Immature natural killer cell (primary cell): ENCODE measurements at regions not wholly inside any gene's neighbourhood (a gene's known extent, or its start where the extent isn't known, plus 50 kb on each side); places are given as distances from the start of the nearest gene placed in this dataset.

Experiments
- DNase-seq, 3 donors: peaks; one replicate each; pipeline ENCODE4 v3.0.0; 2022; ENCODE audit warnings: mixed read lengths in 1 of 3
- H3K27ac Mint-ChIP-seq, 6 donors: one replicate each; pipeline ENCODE4 v1.8.0; 2020; ENCODE audit warnings: mixed read lengths in 6 of 6, mild to moderate bottlenecking in 5 of 6, inconsistent platforms in 4 of 6, moderate library complexity in 3 of 6
- H3K27me3 Mint-ChIP-seq, 3 donors: one replicate each; pipeline ENCODE4 v1.8.0; 2020 to 2021; ENCODE audit warnings: low read depth in 3 of 3, mild to moderate bottlenecking in 3 of 3, mixed read lengths in 3 of 3, moderate library complexity in 3 of 3, inconsistent platforms in 1 of 3
- H3K36me3 Mint-ChIP-seq, 3 donors: one replicate each; pipeline ENCODE4 v1.8.0; 2020; ENCODE audit warnings: mixed read lengths in 3 of 3, inconsistent platforms in 2 of 3, mild to moderate bottlenecking in 2 of 3
- H3K4me1 Mint-ChIP-seq, 2 donors: one replicate each; pipeline ENCODE4 v1.8.0; 2020; ENCODE audit warnings: inconsistent platforms in 2 of 2, mild to moderate bottlenecking in 2 of 2, mixed read lengths in 2 of 2, moderate library complexity in 1 of 2
- H3K4me3 Mint-ChIP-seq, 5 donors: one replicate each; pipeline ENCODE4 v1.8.0; 2020; ENCODE audit warnings: mild to moderate bottlenecking in 5 of 5, mixed read lengths in 5 of 5, inconsistent platforms in 3 of 5, moderate library complexity in 3 of 5
- H3K9me3 Mint-ChIP-seq, 6 donors: one replicate each; pipeline ENCODE4 v1.8.0; 2020; ENCODE audit warnings: mild to moderate bottlenecking in 6 of 6, mixed read lengths in 6 of 6, inconsistent platforms in 4 of 6, moderate library complexity in 3 of 6

DNA sequence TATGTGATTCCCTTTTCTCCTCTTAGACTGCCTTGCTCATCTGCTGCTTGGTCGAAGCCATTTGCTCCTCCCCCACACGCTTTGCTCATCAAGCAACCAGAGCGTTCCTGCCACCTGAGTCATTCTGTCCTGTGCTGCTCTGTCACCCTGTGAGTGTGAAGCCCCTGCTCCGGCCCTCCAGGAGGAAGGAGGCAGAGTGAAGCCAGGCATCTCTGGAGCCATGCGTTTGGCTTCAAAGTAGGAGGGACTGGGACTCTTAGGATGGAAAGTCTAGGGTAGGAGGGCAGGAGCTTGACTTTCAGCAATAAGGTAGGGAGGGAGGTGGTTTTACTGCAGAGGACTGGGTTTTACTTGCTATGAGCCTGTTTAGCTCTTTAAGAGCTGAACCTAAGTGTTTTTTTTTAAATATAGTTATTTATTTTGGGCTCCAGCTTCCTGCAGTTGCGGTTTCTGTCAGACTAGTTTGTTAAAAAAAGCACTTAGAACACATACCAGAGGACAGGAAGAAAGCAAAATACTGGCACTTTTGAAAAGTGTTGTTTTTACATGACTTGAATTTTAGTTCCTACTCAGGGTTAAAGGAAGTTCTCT, 63.6 kb downstream of the SPINK2 start:
- DNase-seq: peak; percentile 53 to 64 (median 54)
- H3K36me3 Mint-ChIP-seq: no peaks in the 10 kb centered on the region
- peak overlapping the region; percentile 88 to 97 (median 94) for H3K27ac Mint-ChIP-seq
- H3K4me3 Mint-ChIP-seq: peak overlapping the region; percentile 78 to 92 (median 86)
- H3K4me1 Mint-ChIP-seq: peaks cover 45 to 48% of the 10 kb centered on the region in 2 donors
- no peaks in the 10 kb centered on the region for H3K9me3 Mint-ChIP-seq
- peaks cover 0 to 4% (median 1%) of the 10 kb centered on the region in 3 donors for H3K27me3 Mint-ChIP-seq

- Mint-ChIP-seq H3K9me3 (no peaks in the 10 kb centered on the region), H3K4me1 (peaks cover 45 to 48% of the 10 kb centered on the region in 2 donors)
- DNase-seq: peak in 2 of 3 donors; percentile 3 to 6
These were observed 64.2 kb downstream of the SPINK2 start for GRCh38 chr4:56757261-56757746.

DNA sequence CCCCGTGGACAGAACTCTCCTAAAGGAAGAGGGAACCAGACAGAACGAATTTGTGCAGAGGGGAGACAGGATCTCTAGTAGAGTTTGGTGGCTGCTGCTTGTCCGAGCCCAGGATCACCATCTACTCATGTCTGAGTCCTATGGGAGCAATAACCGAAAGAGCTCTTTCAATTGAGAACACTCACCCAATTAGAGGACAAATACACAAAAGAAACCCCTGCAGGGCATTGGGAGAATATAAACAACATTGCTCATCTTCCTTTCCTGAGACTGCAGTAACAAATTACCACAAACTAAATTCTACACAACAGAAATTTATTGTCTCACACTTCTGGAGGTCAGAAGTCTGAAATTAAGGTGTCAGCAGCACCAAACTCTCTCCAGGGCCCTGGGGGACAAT, 65.6 kb downstream of the SPINK2 start:
- Mint-ChIP-seq H3K4me3 (peak overlapping the region in 1 of 5 donors; percentile 14), H3K27ac (peak overlapping the region in 5 of 6 donors; percentile 48 to 94 (median 70)), H3K36me3 (peaks cover 0 to 3% (median 0%) of the 10 kb centered on the region in 3 donors), H3K4me1 (peaks cover 51 to 54% of the 10 kb centered on the region in 2 donors), H3K9me3 (no peaks in the 10 kb centered on the region), H3K27me3 (peaks cover 0 to 1% (median 1%) of the 10 kb centered on the region in 3 donors)
- DNase-seq: no peak

More at GRCh38 chr4:56757261-56757746, 64.2 kb downstream of the SPINK2 start:
- H3K36me3 Mint-ChIP-seq: no peaks in the 10 kb centered on the region
- peak overlapping the region; percentile 88 to 97 (median 94) for H3K27ac Mint-ChIP-seq
- peaks cover 0 to 4% (median 1%) of the 10 kb centered on the region in 3 donors for H3K27me3 Mint-ChIP-seq
- H3K4me3 Mint-ChIP-seq: peak overlapping the region; percentile 78 to 92 (median 86)

DNA sequence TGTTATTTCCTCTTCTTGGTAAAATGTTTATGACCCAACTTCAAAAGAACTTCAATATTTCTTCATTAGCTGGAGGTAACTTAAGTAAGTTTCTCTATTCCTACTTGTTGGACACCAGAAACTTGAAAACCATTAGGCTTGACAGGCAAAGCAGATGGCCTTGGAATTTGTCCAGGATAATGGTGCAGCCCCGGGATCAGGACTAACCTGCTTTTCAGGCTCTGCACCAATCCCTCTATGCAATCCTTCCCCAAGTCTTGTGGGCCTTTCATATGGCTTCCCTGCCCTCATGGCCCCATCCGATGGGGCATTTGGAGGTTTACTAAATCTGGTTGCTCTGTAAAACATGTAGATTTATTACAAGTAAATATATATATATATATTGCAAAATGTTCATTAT, 68.5 kb downstream of the SPINK2 start:
- H3K36me3 Mint-ChIP-seq: peaks cover 3 to 7% (median 3%) of the 10 kb centered on the region in 3 donors
- H3K9me3 Mint-ChIP-seq: peaks cover 0 to 5% (median 2%) of the 10 kb centered on the region in 6 donors
- H3K4me3 Mint-ChIP-seq: no peak overlapping the region
- no peak overlapping the region for H3K27ac Mint-ChIP-seq
- peaks cover 0 to 3% (median 1%) of the 10 kb centered on the region in 3 donors for H3K27me3 Mint-ChIP-seq
- no peak for DNase-seq
- peaks cover 42 to 43% of the 10 kb centered on the region in 2 donors for H3K4me1 Mint-ChIP-seq

DNA sequence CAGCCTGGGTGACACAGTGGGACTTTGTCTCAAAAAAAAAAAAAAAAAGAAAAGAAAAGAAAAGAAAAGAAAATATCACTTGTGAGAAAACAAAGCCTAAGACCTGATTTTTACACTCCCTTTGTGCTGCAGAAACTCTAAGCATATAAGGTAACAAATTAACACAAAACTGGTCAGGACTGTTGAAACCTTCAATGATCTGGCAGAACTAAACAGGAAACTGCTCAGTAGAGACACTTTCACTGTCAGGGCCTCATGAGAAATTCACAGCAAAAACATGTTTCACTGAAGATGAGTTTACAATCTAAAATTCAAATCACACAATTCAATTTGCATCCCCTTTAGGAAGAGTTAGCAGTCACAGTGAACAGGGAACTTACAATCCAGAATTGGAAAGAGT, 69.1 kb upstream of the HOPX start:
- Mint-ChIP-seq H3K4me3 (peak overlapping the region in 3 of 5 donors; percentile 4 to 48 (median 41)), H3K4me1 (peaks cover 17 to 18% of the 10 kb centered on the region in 2 donors), H3K9me3 (peaks cover 0 to 5% (median 2%) of the 10 kb centered on the region in 6 donors), H3K27ac (peak overlapping the region in 5 of 6 donors; percentile 9 to 78 (median 25)), H3K27me3 (peaks cover 0 to 3% (median 0%) of the 10 kb centered on the region in 3 donors), H3K36me3 (peaks cover 3 to 7% (median 3%) of the 10 kb centered on the region in 3 donors)
- no peak for DNase-seq

DNA sequence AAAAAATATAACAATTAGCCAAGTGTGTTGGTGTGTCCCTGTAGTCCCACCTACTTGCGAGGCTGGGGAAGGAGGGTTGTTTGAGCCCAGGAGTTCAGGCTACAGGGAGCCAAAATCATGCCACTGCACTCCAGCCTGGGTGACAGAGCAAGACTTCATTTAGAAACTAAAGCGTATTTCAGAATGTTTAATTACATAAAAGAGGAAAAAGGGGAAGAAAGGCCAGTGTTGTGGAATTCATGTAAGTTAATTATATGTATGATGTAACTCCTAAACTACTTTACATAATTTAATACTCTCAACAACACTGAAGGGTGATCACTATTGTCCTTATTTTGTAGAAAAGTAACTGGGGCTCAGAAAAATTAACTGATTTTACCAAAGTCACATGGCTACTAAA, 67.2 kb upstream of the HOPX start:
- peaks cover 17 to 18% of the 10 kb centered on the region in 2 donors for H3K4me1 Mint-ChIP-seq
- H3K9me3 Mint-ChIP-seq: peaks cover 0 to 5% (median 2%) of the 10 kb centered on the region in 6 donors
- no peak overlapping the region for H3K27ac Mint-ChIP-seq
- DNase-seq: no peak
- H3K36me3 Mint-ChIP-seq: peaks cover 3 to 7% (median 3%) of the 10 kb centered on the region in 3 donors
- H3K4me3 Mint-ChIP-seq: no peak overlapping the region
- H3K27me3 Mint-ChIP-seq: peaks cover 0 to 2% (median 0%) of the 10 kb centered on the region in 3 donors

- Mint-ChIP-seq H3K4me3 (no peak overlapping the region), H3K27ac (no peak overlapping the region), H3K4me1 (peaks cover 17% of the 10 kb centered on the region in 2 donors), H3K9me3 (peaks cover 0 to 5% (median 2%) of the 10 kb centered on the region in 6 donors), H3K27me3 (peaks cover 0 to 2% (median 0%) of the 10 kb centered on the region in 3 donors), H3K36me3 (peaks cover 3 to 6% (median 3%) of the 10 kb centered on the region in 3 donors)
- no peak for DNase-seq
These were observed 65.5 kb upstream of the HOPX start for GRCh38 chr4:56746639-56747038.

DNA sequence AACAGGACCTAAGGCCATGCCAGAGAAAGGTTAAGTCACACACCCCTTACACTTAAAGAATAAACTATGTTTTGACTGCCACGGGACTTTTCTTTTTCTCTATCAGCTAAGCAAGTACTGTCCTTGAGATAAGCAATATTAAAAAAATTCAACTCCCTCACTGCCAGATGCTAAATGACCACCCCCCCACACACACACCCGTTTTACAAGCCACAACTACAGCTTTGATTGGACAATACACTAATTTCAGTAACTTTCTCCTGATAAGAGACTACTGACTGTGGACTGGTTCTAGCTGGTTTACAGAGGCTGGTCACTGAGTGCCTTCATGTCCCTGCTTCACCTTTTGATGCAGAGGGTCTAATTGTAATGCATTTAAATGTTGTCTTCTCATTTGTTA, 63.9 kb upstream of the HOPX start:
- H3K4me1 Mint-ChIP-seq: peaks cover 2 to 4% of the 10 kb centered on the region in 2 donors
- H3K27ac Mint-ChIP-seq: no peak overlapping the region
- no peak overlapping the region for H3K4me3 Mint-ChIP-seq
- H3K36me3 Mint-ChIP-seq: no peaks in the 10 kb centered on the region
- H3K27me3 Mint-ChIP-seq: peaks cover 0 to 2% (median 0%) of the 10 kb centered on the region in 3 donors
- no peaks in the 10 kb centered on the region for H3K9me3 Mint-ChIP-seq
- no peak for DNase-seq

GRCh38 chr4:56744030-56744429, 62.9 kb upstream of the HOPX start:
- Mint-ChIP-seq H3K4me3 (no peak overlapping the region), H3K27ac (no peak overlapping the region), H3K4me1 (no peaks in the 10 kb centered on the region), H3K9me3 (no peaks in the 10 kb centered on the region), H3K27me3 (peaks cover 2 to 3% (median 2%) of the 10 kb centered on the region in 3 donors), H3K36me3 (no peaks in the 10 kb centered on the region)
- DNase-seq: no peak

DNA sequence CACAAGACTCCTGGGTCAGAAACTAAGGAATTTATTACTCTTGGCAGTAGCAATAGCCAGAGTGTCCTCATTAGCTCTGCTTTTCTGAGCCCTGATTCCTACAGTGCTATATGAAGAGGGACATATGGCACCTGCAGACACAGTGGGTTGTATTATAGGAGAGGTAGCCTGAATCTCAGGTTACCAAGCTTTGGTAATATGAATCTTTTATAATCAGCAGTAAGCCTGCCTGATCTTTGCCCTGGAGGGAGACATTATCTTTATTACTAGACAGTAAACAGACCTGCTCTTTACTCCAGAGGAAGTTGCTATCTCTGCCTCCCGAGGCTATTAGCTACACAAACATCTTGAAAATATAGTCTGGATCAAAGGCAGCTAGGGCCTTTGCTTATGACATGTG, 62.5 kb upstream of the HOPX start:
- Mint-ChIP-seq H3K4me3 (no peak overlapping the region), H3K27me3 (peaks cover 2 to 3% (median 2%) of the 10 kb centered on the region in 3 donors), H3K9me3 (no peaks in the 10 kb centered on the region), H3K36me3 (no peaks in the 10 kb centered on the region), H3K27ac (no peak overlapping the region), H3K4me1 (no peaks in the 10 kb centered on the region)
- DNase-seq: no peak

DNA sequence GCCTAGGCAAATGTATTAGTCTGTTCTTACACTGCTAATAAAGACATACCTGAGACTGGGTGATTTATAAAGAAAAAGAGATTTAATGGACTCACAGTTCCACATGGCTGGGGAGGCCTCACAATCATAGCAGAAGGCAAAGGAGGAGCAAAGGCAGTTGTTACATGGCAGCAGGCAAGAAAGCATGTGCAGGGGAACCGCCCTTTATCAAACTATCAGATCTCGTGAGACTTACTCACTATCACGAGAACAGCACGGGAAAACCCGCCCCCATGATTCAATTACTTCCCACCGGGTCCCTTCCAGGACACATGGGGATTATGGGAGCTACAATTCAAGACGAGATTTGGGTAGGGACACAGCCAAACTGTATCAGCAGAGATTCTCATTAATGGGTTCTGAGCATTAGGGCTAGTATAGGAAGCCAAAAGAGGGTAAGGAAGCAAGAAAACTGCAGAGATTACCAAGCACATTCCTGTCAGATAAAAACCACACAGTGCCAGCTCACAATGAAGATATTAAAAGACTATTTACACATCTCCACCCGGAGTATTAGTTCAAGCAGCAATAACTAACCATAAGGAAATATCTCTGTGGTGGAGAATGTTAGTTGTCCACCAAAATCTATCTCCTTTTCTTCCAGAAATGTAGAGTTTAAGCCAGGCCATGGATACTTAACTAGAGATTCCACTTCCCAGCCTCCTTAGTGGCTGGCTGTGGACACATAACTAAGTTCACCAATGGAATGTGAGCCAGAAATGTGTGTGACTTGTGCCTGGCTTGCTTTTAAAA, 61.2 kb upstream of the HOPX start:
- peaks cover 0 to 3% (median 2%) of the 10 kb centered on the region in 3 donors for H3K27me3 Mint-ChIP-seq
- H3K27ac Mint-ChIP-seq: no peak overlapping the region
- no peaks in the 10 kb centered on the region for H3K36me3 Mint-ChIP-seq
- no peak for DNase-seq
- no peak overlapping the region for H3K4me3 Mint-ChIP-seq
- no peaks in the 10 kb centered on the region for H3K9me3 Mint-ChIP-seq
- no peaks in the 10 kb centered on the region for H3K4me1 Mint-ChIP-seq

GRCh38 chr4:56741595-56741994, 60.5 kb upstream of the HOPX start:
- H3K36me3 Mint-ChIP-seq: no peaks in the 10 kb centered on the region
- no peak overlapping the region for H3K27ac Mint-ChIP-seq
- DNase-seq: no peak
- no peak overlapping the region for H3K4me3 Mint-ChIP-seq
- H3K9me3 Mint-ChIP-seq: no peaks in the 10 kb centered on the region
- peaks cover 0 to 3% (median 2%) of the 10 kb centered on the region in 3 donors for H3K27me3 Mint-ChIP-seq
- no peaks in the 10 kb centered on the region for H3K4me1 Mint-ChIP-seq

DNA sequence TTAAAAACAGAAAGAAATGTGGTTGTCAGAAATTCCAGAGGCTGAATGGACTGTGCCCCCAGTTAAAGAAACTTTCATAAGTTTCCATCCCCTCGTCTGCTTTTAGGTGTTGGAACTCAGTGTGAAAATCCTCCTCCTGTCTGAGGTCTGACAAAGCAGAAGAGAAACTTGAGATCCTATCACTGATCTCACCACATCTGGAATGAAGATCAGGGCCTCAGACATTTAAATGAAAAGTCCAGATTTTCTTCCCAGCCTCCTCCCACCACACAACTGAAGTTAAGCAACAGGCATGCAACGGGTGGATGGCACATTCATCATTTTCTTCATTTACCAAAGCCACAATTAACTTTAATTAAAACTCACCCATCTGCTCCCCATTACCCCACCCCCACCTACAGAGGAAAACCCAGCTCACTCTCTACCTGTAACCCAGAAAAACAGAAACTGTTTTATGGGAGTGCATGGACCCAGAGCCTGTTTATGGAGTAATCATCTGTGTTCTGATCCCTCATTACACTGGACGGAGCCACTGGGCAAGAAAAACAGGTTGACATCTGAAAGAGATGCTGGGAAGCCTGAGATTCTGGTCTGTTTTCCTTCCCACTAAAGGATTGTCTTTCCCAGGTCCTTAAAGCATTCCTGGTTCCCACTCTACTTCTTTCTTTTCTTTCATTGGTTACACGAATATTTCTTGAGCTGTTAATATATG, 58.1 kb upstream of the HOPX start:
- H3K36me3 Mint-ChIP-seq: no peaks in the 10 kb centered on the region
- H3K4me1 Mint-ChIP-seq: no peaks in the 10 kb centered on the region
- H3K9me3 Mint-ChIP-seq: no peaks in the 10 kb centered on the region
- no peak overlapping the region for H3K27ac Mint-ChIP-seq
- H3K27me3 Mint-ChIP-seq: peaks cover 1 to 3% (median 2%) of the 10 kb centered on the region in 3 donors
- no peak overlapping the region for H3K4me3 Mint-ChIP-seq
- DNase-seq: no peak
